Prostate gland (tissue), 2 donors: ENCODE measurements at regions not wholly inside any gene's neighbourhood (a gene's known extent, or its start where the extent isn't known, plus 50 kb on each side); places are given as distances from the start of the nearest gene placed in this dataset.

Experiments used
- DNase-seq: peaks from one replicate; pipeline ENCODE4 v3.0.0-alpha.2; 2019; ENCODE audit warnings: low spot score
- H3K27ac ChIP-seq, 2 donors: fragments of 200-600 bp; sonication (generic); 2 replicates each; pipeline ENCODE4 v1.5.1; 2017 to 2019
- H3K27me3 ChIP-seq: fragments of 200-600 bp; sonication (generic); replicated peaks from 2 replicates; pipeline ENCODE4 v1.5.1; 2019; ENCODE audit not compliant: insufficient read depth
- H3K36me3 ChIP-seq, 2 donors: fragments of 200-600 bp; sonication (generic); 1 replicate in 1 of 2; 2 replicates in 1 of 2; pipeline versions ENCODE4 v1.5.1 to v1.8.1; 2017 to 2019
- H3K4me1 ChIP-seq: fragments of 200-600 bp; sonication (generic); replicated peaks from 2 replicates; pipeline ENCODE4 v1.5.1; 2019
- H3K4me3 ChIP-seq, 2 donors: fragments of 200-600 bp; sonication (generic); 2 replicates each; pipeline ENCODE4 v1.5.1; 2017 to 2019
- H3K9me3 ChIP-seq: fragments of 200-600 bp; sonication (generic); 2 replicates; pipeline ENCODE4 v1.5.1; 2017
- POLR2A ChIP-seq: fragments of 450-650 bp; IDR thresholded peaks from one replicate; pipeline ENCODE4 v1.6.1; 2016; ENCODE audit warnings: antibody characterized with exemption, mild to moderate bottlenecking
- POLR2AphosphoS5 ChIP-seq: sonication (generic); formaldehyde crosslinking; IDR thresholded peaks from one replicate; pipeline ENCODE4 v1.6.1; 2017; ENCODE audit warnings: antibody characterized with exemption
- WGBS: methylation state at CpG from one replicate; pipeline ENCODE4 v1.1.5; 2018; 5-methylcytosine and 5-hydroxymethylcytosine counted together
- intact Hi-C: fragments of 100-400 bp; cut with DNase I; formaldehyde crosslinking; loops from one replicate; pipeline ENCODE4 v1.14.2; 2022
- TF ChIP-seq, protein P1 (sequence below), 4 experiments: fragments of 200-600 bp in 2 of 4; fragments of 450-650 bp in 2 of 4; sonication (generic) in 2 of 4; IDR thresholded peaks; 1 replicate in 3 of 4; 2 replicates in 1 of 4; pipeline ENCODE4 v1.5.1; 2016 to 2019; ENCODE audit warnings: antibody characterized with exemption in 4 of 4, mild to moderate bottlenecking in 2 of 4, moderate library complexity in 2 of 4

DNA sequence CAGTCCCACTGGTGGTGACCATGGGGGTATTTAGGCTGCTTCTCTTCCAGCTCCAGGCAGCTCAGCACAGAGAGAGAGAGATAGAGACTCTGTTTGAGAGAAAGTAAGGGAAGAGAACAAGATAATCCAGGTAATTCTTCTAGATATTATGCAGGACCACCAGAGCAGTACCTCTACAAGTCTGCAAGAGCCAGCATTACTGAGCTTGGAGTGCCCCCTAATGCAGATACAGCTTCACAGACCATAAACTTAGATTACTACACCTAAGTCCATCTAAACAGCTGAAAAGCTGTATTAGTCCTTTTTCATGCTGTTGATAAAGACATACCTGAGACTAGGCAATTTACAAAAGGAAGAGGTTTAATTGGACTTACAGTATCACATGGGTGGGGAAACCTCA is 570.3 kb downstream of the LRRIQ3 start:
- H3K27me3 ChIP-seq, result no peaks in the 10 kb centered on the region
- H3K4me3 ChIP-seq, result no peak overlapping the region
- TF ChIP-seq POLR2AphosphoS5 (no peak), POLR2A (no peak)
- TF ChIP-seq, protein P1, sequence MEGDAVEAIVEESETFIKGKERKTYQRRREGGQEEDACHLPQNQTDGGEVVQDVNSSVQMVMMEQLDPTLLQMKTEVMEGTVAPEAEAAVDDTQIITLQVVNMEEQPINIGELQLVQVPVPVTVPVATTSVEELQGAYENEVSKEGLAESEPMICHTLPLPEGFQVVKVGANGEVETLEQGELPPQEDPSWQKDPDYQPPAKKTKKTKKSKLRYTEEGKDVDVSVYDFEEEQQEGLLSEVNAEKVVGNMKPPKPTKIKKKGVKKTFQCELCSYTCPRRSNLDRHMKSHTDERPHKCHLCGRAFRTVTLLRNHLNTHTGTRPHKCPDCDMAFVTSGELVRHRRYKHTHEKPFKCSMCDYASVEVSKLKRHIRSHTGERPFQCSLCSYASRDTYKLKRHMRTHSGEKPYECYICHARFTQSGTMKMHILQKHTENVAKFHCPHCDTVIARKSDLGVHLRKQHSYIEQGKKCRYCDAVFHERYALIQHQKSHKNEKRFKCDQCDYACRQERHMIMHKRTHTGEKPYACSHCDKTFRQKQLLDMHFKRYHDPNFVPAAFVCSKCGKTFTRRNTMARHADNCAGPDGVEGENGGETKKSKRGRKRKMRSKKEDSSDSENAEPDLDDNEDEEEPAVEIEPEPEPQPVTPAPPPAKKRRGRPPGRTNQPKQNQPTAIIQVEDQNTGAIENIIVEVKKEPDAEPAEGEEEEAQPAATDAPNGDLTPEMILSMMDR (IDR thresholded peaks at IDR 0.05), result no peak
- intact Hi-C loops, result no loop called here
- no peak overlapping the region for H3K27ac ChIP-seq
- no peak for DNase-seq
- no peaks in the 10 kb centered on the region for H3K4me1 ChIP-seq
- no peaks in the 10 kb centered on the region for H3K36me3 ChIP-seq
- H3K9me3 ChIP-seq, result no peaks in the 10 kb centered on the region

- Histone ChIP-seq H3K4me1 (no peaks in the 10 kb centered on the region), H3K4me3 (no peak overlapping the region), H3K27ac (no peak overlapping the region), H3K9me3 (no peaks in the 10 kb centered on the region), H3K27me3 (no peaks in the 10 kb centered on the region), H3K36me3 (no peaks in the 10 kb centered on the region)
- no peak for TF ChIP-seq POLR2A
- TF ChIP-seq, protein P1 (IDR thresholded peaks at IDR 0.05), result no peak
- no peak for TF ChIP-seq POLR2AphosphoS5
- WGBS, result 92% methylated on average over 1 of the region's 1 CpG
- intact Hi-C loops, result no loop called here
- no peak for DNase-seq
Measured at GRCh38 chr1:73626326-73626725, 571.6 kb downstream of the LRRIQ3 start.

DNA sequence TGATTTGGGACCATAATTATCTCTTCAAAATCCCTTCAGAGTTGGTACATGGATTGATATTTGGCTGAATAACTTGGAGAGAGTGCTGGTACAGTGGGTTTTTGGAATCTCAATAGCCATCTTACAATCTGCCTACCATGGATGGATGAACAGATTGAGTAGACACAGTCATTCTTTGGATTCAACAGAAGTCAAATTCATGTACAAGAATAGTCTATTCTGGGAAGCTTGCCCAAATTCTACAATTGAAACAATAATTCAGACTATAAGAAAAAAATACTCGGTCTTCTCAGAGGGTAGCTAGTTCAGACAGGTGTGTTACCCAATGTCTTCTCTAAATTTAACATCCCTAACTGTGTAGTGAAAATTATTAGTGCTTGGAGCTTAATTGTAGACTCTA is 574.0 kb downstream of the LRRIQ3 start:
- Histone ChIP-seq H3K4me3 (no peak overlapping the region), H3K27me3 (no peaks in the 10 kb centered on the region), H3K4me1 (no peaks in the 10 kb centered on the region), H3K9me3 (no peaks in the 10 kb centered on the region), H3K27ac (no peak overlapping the region), H3K36me3 (no peaks in the 10 kb centered on the region)
- intact Hi-C loops, result no loop called here
- no peak for DNase-seq
- TF ChIP-seq, protein P1 (IDR thresholded peaks at IDR 0.05), result no peak
- no peak for TF ChIP-seq POLR2A
- TF ChIP-seq POLR2AphosphoS5, result no peak
- WGBS, result 15% methylated on average over 1 of the region's 1 CpG

GRCh38 chr1:73617145-73617544 is 580.8 kb downstream of the LRRIQ3 start:
- no peaks in the 10 kb centered on the region for H3K9me3 ChIP-seq
- H3K4me1 ChIP-seq, result no peaks in the 10 kb centered on the region
- no peak overlapping the region for H3K27ac ChIP-seq
- TF ChIP-seq POLR2AphosphoS5, result no peak
- no peak for DNase-seq
- H3K27me3 ChIP-seq, result no peaks in the 10 kb centered on the region
- intact Hi-C loops, result no loop called here
- 97% methylated on average over 4 of the region's 4 CpGs for WGBS
- no peak overlapping the region for H3K4me3 ChIP-seq
- no peaks in the 10 kb centered on the region for H3K36me3 ChIP-seq

- TF ChIP-seq, protein P1 (IDR thresholded peaks at IDR 0.05), result no peak
- TF ChIP-seq POLR2A, result no peak
- no peak for TF ChIP-seq POLR2AphosphoS5
- no peak overlapping the region for H3K4me3 ChIP-seq
- H3K36me3 ChIP-seq, result no peaks in the 10 kb centered on the region
- H3K9me3 ChIP-seq, result no peaks in the 10 kb centered on the region
- no peak for DNase-seq
- no peaks in the 10 kb centered on the region for H3K27me3 ChIP-seq
- H3K4me1 ChIP-seq, result no peaks in the 10 kb centered on the region
- intact Hi-C loops, result no loop called here
- H3K27ac ChIP-seq, result no peak overlapping the region
Measured at GRCh38 chr1:73611681-73612080, 586.3 kb downstream of the LRRIQ3 start.

- Histone ChIP-seq H3K27ac (no peak overlapping the region), H3K9me3 (no peaks in the 10 kb centered on the region), H3K36me3 (no peaks in the 10 kb centered on the region), H3K4me3 (no peak overlapping the region), H3K27me3 (no peaks in the 10 kb centered on the region), H3K4me1 (no peaks in the 10 kb centered on the region)
- no peak for TF ChIP-seq POLR2A
- no peak for DNase-seq
- WGBS, result 54% methylated on average over 2 of the region's 2 CpGs
- intact Hi-C loops, result no loop called here
Measured at GRCh38 chr1:73604739-73605138, 593.2 kb downstream of the LRRIQ3 start.
